RPMI7951 (cell line): ENCODE measurements at regions not wholly inside any gene's neighbourhood (a gene's known extent, or its start where the extent isn't known, plus 50 kb on each side); places are given as distances from the start of the nearest gene placed in this dataset.
"Not testable (repeated sequence)": the region's sequence is repeated elsewhere in the genome, so short reads cannot be mapped to it uniquely, and the experiment has no call there.

Experiments used
- DNase-seq: peaks from one replicate; pipeline ENCODE4 v3.0.0-alpha.2; 2012; ENCODE audit warnings: low read depth

DNA sequence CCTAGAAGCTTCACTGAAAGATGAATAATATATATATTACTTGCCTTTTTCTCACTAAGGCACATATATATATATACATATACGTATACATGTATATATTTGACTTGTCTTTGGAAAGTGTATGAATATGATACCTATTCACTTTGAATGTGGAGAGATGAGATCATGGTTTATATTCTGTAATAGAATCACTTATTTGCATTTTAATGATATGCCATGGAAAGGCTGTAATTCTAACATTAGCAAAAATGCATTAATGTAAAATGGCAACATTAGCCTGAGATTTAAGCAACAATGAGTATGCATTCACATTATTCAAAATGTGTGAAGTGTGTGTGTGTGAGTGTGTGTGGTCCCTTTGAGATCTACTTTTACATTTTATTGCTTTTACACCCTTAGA is 54.5 kb upstream of the PRKD1 start:
- DNase-seq = no peak

- DNase-seq = no peak
These were observed 55.3 kb upstream of the PRKD1 start for GRCh38 chr14:29982993-29983392.

DNA sequence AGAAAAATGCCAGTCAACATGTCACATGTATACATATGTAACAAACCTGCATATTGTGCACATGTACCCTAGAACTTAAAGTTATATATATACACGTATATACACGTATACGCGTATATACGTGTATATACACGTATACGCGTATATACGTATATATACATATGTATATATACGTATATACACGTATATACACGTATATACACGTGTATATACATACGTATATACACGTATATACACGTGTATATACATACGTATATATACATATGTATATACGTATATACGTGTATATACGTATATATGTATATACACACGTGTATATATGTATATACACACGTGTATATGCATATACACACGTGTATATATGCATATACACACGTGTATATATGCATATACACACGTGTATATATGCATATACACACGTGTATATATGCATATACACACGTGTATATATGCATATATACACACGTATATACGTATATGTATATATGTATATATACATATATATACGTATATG is 62.8 kb upstream of the PRKD1 start:
- DNase-seq = not testable (repeated sequence)

- no peak for DNase-seq
These were observed 63.3 kb upstream of the PRKD1 start for GRCh38 chr14:29990993-29991392.

GRCh38 chr14:29993143-29993542 is 65.5 kb upstream of the PRKD1 start:
- DNase-seq = no peak

GRCh38 chr14:29999013-29999539 is 71.4 kb upstream of the PRKD1 start:
- DNase-seq = peak; percentile 8

- no peak for DNase-seq
These were observed 75.2 kb upstream of the PRKD1 start for GRCh38 chr14:30002859-30003258.

DNA sequence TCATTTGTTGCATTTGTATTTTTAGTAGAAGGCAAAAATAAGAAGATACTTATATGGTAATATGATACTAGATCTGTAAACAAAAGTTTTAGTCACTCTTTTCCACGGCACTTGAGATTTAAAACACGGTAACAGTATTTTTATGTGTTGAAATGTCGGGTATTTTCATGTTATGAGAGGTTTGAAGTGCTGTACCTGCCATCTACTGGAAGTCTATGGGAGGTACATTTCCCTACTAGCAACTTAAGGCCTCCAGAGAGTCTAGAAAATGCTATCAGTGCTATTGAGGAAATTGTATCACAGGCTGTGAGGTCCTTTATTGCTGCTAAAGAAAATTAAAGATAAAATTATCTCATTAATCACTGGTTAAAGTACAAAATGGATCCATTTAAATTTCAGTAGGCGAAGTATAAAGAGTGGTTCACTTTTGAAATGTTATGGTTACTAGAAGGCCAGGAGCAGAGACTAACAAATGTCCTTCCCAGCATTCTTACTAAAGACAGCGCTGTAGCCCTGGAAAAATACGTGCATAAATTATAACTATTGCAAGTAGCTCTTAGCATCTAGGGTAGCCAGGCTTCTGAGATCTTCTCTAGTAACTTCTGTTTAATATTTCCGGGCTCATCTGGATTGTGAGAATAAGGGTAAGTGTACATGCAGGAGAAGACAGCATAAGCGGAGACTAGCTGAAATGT is 77.6 kb upstream of the PRKD1 start:
- peak; percentile 44 for DNase-seq

DNA sequence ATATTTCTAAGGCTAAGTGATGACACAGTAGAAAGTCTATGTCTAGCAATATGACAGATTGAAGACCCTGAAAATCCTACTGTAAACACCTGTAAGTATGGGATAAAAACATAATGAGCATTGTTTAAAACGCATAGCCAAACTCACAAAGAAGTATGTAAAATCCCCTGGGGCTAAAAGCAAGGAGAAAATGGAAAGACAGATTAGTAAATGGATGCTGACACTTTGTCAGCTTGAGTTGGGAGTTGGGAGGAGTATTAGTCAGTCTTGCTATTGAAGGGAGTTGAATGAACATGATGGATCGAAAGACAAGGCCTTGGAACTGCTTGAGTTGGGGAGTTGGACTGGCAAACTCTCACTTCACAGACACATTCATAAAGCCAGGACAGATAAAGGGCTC is 79.0 kb upstream of the PRKD1 start:
- DNase-seq = no peak

GRCh38 chr14:30015489-30015888 is 87.8 kb upstream of the PRKD1 start:
- DNase-seq = no peak

DNA sequence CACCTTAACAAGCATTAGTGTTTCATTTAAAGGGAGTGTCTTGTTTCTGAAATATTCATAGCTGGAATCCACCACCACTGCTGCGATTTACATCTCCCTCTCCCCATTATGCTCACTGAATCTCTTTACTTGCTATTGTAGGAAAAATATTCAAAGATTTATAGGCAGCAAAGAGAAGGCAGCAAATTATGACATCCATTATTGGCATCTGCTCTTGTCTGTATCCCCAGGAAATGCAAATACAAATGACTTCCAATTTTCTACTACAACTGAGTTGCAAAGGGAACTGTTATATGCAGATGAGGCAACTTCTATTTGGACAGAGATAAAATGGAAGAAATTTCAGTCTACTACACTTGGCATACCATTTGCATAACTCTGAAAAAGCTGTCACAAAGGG is 88.4 kb upstream of the PRKD1 start:
- no peak for DNase-seq

DNA sequence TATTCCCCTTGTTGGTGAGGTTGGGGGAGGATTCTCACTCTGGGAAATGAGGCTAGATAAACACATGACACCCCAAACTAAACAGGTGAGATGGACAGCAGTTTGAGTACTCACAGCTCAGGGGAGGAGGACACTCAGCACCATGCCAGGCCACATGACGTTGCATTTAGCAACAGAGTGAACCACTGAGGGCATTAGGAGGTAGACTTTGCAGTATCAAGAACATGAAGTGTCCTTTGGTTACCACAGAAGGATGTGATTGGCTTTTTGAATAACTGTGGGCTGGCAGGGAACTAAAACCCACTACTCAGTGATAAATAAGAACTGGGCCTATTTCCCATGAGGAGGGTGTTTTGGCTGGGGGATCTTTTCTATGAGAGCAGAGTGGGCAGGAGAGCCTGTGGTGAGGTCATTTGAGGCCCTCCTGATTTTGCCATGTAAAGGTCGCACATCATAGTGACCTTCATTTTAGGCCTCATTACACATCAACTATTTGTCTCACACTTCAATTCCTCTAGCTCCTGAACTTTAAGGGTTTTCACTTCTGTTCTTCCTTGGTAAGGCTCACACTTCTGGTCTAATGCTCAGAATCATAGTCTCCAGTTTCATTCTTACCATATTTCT is 89.8 kb upstream of the PRKD1 start:
- DNase-seq = no peak

DNA sequence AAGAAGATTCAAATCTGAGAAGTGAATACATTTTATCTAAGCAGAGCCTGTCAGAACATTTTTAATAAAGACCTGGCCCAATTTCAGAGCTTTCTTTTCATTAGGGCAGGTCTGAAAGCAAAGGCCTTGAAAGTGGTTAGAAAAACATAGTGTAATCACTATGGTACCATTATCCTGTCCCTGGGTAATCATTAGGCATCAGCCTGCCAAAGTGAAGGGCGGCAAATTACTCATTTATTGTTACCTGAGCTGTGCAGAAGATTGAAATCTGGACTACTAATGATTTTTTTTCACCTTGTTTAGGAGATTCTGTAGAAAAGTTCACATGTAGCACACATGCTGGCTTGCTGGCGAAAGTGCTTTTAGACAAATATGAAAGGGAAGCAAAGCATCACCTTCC is 92.6 kb upstream of the PRKD1 start:
- DNase-seq = no peak

- no peak for DNase-seq
These were observed 93.0 kb upstream of the PRKD1 start for GRCh38 chr14:30020687-30021086.

- DNase-seq = not testable (repeated sequence)
These were observed 95.7 kb upstream of the PRKD1 start for GRCh38 chr14:30023350-30023749.

DNA sequence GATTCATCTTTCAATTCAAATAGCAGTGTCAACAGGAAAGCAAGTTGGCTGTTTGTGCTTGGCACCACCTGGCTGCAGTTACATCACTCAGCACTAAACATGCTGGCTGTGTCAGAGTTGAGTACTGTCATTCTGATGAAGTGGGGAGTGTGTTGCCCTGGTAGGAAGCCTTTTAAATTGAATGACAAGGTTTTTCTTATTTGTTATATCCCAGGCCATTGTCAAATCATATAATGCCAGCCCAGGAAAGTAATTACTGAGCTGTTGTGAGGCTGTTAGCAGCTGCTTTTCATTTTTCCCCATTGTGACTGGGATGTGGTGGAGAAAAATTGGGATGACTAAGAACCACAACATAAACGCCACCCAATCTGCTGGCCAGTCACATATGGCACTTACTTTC is 106.5 kb upstream of the PRKD1 start:
- peak; percentile 3 for DNase-seq

DNA sequence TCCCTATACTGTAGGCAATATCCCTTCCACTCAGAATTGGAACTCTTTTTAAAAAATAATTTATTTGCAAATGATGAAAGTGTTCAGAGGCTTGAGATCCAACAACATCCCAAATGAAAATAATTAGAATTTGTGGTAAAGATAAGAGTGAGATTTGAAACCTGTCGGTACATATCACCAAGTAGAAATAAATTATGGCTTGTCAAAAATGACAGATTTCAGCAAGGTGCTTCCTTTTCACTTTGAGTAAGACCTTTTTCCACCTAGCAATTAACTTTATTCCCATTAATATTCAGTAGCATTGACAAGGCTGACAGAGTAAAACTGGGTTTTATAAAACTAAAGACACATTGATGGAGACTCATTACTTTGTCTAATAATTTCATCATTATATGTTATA is 107.7 kb upstream of the PRKD1 start:
- no peak for DNase-seq

DNA sequence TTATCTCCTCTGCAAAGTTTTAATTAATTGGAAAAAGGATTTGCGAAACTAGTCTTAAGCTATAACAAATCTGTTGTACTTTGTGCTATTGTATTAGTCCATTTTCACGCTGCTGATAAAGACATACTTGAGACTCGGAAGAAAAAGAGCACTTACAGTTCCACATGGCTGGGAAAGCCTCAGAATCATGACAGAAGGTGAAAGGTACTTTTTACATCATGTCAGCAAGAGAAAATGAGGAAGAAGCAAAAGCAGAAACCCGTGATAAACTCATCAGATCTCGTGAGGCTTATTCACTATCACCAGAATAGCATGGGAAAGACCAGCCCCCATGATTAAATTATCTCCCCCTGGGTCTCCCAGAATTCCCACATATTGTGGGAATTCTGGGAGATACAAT is 118.1 kb upstream of the PRKD1 start:
- no peak for DNase-seq

- DNase-seq = no peak
These were observed 125.5 kb upstream of the PRKD1 start for GRCh38 chr14:30053103-30053502.

DNA sequence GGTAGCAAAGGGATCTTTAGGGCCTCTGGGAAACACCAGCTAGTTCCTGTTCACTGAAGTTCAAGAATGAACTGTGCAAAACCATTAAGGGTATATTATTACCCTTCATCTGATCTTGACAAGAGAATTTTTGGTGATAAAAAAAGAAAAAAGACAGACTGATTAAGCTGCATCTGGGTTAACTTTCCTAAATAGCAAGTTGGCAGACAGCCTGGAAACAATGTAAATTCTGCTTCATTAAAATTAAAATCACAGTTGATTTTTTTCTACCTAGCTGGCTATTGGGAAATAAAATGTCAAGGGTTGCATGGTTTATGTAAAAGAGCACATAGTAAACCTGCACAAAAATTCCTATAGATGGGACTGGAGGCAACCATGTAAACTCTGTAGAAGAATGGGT is 126.6 kb upstream of the PRKD1 start:
- no peak for DNase-seq

DNA sequence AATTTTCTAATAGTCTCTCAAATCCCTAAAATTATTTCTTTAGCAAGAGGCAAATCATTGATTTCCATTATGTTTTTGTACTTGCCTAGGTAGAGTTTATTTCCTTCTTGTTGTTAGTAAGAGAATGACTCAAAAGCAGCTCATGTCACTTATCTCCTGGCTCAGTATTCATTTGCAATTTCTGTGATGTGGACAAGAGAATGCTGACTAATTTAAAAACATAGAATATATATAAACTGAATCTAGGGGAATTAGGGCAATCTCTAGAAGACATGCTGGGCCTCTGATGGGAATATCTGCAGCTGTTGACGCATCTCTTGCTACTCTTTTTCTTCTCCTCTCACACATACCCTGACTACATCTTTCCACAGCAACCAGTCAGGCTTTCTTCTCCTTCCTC is 130.8 kb upstream of the PRKD1 start:
- DNase-seq = no peak

- no peak for DNase-seq
These were observed 136.1 kb upstream of the PRKD1 start for GRCh38 chr14:30063746-30064145.

GRCh38 chr14:30064454-30064853 is 136.8 kb upstream of the PRKD1 start:
- DNase-seq = no peak
